ENCODE measurements at regions not wholly inside any gene's neighbourhood (a gene's known extent, or its start where the extent isn't known, plus 50 kb on each side); places are given as distances from the start of the nearest gene placed in this dataset.
"Not testable (repeated sequence)": the region's sequence is repeated elsewhere in the genome, so short reads cannot be mapped to it uniquely, and the experiment has no call there.

DNA sequence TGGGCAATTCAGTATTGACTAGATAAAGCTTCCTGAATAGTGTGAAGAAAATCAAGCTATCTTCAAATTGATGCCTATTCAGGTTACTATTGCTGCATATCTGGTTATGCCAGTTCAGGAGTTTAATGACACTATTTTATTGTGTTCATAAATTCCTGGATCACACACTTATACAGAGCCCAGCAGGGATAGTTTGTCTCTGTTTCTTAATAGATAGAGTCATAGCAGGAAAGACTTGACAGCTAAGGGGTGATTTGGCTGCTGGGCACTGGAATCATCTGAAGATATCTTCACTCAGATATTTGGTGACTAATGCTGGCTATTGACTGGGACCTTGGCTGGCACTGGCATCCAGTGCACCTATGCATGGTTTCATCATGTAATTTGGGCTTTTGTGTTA is 187.8 kb downstream of the PYDC2 start:
- DNase-seq: no peak

DNA sequence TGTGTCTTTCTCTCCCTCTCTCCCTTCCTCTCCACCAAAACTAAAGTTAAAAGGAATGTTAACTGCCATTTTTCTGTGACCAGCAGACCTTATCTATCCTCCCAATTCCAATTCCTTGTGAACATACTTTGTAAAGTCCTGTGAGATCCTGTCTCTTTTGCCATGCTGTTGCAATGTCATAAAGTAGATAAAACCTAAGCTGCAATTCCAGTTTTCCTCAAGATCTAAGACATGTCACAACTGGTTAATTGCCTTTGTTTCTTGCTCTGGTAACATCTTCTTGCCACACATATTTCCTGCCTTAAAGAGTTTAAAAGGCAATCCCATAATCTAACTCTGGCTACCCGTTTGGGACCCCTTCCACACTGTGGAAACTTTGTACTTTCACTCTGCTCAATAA is 188.7 kb downstream of the PYDC2 start:
- no peak for DNase-seq

DNA sequence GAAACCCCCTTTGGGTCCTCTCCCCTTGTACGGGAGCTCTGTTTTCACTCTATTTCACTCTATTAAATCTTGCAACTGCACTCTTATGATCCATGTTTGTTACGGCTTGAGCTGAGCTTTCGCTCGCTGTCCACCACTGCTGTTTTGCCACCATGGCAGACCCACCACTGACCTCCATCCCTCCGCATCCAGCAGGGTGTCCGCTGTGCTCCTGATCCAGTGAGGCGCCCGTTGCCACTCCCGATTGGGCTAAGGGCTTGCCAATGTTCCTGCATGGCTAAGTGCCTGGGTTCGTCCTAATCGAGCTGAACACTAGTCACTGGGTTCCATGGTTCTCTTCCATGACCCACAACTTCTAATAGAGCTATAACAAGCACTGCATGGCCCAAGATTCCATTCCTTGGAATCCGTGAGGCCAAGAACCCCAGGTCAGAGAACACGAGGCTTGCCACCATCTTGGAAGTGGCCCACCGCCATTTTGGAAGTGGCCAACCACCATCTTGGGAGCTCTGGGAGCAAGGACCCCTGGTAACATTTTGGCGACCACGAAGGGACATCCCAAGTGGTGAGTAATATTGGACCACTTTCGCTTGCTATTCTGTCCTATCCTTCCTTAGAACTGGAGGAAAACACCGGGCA is 197.9 kb downstream of the PYDC2 start:
- not testable (repeated sequence) for DNase-seq

DNA sequence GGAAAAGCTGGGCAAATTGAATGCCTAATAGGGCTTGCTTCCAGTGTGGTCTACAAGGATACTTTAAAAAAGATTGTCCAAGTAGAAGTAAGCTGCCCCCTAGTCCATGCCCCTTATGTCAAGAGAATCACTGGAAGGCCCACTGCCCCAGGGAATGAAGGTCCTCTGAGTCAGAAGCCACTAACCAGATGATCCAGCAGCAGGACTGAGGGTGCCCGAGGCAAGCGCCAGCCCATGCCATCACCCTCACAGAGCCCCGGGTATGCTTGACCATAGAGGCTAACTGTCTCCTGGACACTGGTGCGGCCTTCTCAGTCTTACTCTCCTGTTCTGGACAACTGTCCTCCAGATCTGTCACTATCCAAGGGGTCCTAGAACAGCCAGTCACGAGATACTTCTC is 201.2 kb downstream of the PYDC2 start:
- DNase-seq: not testable (repeated sequence)

DNA sequence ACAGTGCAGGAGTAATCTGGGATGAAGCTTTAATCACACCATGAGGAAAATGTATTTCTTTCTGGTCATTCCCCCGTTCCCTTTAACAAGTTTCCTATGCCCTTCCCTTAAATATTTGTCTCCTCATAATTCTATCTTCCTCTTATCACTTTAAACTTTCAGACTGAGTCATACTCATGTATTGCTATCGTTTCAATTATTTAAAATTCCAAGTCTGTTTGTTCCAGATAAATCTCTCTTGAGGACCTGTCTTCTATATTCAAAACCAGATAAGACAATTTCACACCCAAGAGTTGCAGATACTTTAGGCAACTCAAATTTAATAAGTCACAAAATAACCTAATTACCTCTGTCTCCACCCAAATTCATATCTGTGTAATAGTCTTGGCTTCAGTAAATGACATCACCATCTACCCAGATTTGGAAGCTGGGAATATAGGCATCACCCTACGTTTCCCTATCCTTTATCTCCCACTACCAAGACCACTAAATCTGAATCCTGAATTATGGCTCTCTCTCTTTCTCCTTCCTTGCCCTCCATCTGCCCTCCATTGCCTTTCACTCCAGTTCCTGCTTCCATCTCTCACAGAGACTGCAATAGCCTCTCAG is 220.1 kb downstream of the PYDC2 start:
- DNase-seq: no peak

DNA sequence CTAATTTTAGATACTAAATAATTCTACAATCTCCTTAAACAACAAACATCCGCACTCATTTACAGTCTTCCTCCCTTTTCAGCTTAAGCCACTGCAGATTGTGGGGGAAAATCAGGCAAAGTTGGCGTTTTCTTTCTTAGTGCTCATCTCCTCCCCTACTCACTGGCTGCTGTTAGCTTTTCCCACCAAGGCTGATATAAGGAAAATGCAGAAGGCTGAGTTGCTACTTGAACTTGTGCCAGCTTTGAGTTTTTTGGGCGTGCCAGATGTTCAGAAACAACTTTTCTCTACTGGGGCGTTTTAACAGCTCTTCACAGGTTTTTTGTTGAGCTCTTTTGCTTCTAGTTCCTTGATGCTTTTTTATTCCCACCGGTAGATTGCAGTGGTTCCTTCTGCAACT is 222.0 kb downstream of the PYDC2 start:
- no peak for DNase-seq

DNA sequence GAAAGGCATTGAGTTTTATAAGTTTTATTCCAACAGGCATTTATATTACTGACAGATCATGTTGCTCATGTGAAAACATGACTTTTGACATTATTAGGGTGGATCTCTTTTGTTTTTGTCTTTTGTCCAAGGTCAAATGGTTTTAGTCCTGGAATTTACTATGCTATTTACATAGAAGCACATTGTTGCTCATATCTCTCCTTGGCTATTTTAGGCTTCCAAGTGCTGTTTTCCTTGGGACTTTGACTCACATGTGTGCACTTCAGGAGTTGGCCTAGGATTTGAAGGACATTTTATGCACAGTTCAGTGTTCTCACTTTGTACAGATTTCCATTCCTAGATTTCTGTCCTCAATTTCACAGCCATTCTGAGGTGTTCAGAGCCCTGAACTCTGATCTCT is 225.7 kb downstream of the PYDC2 start:
- DNase-seq: no peak

DNA sequence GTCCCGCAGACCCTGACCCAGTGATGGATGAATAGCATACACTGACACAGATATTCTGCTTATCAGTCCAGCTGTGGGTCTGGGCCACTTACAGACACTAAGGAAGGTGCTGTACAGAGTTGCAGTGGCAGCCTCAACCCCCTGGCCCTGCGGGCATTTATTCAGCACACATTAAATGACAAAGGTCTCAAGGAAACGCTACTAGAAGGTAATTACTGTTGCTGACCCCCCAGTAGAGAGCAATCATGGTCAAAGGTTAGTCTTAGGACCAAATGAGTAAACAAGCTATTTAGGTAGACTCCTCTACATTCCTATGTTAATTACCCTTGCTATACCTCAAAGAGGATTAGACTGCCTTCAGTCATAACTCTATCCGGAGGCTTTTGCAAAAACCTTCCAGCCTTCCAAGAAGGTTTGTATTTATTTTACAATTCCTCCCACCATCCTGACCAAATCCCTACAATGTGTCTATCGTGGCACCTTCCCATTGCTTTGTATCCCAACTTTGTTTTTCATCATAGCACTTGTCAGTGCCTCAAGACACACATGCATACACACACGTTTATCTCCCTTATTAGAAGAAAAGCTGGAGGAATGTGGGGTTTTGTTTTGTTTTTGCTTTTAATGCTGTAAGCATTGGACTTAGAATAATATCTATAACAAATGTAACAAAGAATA is 227.9 kb downstream of the PYDC2 start:
- DNase-seq: no peak

DNA sequence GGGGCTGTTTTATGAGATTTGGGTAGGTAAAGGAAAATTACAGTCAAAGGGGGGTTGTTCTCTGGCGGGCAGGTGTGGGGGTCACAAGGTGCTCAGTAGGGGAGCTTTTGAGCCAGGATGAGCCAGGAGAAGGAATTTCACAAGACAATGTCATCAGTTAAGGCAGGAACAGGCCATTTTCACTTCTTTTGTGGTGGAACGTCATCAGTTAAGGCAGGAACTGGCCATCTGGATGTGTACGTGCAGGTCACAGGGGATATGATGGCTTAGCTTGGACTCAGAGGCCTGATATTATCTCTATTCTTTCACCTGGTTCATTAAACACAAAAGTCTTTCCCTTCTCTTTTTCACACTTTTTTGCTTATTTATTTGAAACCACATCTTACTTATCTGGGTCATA is 230.2 kb downstream of the PYDC2 start:
- DNase-seq: not testable (repeated sequence)

DNA sequence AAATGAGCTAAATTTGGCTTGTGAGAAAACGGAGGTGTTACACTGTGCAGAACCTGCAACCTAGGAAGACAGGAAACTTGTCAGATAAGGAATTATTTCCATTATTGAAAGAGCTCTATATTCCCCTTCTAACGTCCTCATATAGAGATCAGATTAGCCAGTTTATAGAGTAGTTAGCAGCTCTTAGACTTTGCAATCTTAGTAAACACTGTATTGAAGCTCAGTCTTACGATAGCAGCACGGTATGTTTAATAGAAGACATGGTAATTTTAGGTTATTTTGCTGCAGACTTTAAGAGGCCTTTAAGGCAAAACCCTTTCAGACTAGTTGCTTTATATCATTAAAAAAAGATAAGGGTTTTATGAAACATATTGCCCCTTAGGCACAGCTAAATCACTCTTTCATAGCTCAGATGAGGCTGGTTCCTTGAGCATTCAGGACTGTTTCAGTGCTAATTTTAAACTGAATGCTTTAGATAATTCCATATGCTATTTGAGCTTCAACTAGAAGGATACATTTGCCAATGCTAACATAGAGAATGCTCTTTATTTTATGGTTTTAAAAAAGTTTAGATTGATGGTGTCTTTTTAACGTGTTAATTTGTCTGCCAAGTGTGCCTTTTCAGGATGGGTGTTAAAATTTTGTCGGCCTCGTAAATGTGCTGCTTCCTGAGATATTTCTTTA is 234.3 kb downstream of the PYDC2 start:
- no peak for DNase-seq

DNA sequence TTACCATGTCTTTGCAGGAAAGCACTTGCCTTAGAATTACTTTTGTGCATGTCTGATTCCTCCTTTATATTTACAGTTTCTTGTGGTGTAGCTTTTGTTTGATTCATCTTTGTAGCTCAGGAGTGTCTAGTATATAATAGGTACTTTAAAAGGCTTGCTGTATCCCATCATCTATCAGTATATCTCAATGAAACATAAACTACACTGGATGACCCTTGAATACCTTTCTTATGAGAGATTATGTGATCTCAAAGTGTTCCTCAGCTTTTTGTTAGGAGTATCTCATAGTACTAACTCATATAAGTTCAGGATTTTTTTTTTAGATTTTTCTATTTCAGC is 234.8 kb downstream of the PYDC2 start:
- no peak for DNase-seq

DNA sequence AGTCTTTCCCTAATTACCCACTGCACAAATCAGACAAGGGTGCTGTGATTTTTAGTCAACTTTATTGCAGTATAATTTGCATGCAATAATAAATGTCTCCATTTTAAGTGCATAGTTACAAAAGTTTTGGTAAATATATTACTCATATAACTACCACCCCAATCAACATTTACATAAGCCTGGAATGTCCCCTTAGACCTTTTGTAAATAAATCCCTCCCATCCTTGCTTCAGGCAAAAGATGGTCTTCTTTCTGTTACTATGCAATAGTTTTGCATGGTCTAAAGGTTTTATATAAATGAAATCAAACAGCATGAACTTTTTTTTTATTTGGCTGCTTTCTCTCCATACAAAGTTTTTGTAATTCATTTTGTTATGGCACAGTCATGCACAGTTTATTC is 235.4 kb downstream of the PYDC2 start:
- DNase-seq: no peak

DNA sequence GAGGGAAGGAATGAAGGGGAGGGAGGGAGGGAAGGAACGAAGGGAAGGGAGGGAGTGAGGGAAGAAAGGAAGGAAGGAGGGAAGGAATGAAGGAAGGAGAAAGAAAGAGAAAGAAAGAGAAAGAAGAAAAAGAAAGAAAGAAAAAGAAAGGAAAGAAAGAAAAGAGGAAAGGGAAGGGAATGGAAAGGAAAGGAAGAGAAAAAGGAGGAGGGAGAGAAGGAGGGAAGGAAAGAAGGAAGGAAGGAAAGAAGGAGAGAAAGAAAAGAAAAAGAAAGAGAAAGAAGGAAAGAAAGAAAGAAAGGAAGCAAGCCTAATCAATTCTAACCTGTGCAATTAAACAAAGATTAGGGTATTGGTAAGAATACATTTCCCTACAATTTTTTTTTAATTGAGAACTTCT is 238.6 kb downstream of the PYDC2 start:
- DNase-seq: no peak

DNA sequence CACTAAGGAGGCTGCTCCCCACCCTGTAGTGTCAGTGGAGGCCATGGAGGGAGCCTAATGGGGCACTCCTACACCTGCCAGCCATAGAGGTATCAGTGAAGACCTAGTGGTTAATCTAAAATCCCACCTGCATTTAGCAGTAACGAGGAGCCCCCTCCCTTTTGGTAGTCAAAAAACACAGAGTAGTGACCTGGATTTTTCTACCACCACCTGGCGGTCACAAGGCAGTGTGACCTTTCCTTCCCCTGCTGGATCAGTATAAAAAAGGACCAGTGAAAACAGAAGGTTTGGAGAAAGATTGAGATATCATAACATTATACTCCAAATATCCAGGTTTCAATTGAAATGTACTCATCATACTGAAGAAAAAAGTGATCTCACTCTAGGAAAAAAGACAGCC is 241.2 kb downstream of the PYDC2 start:
- DNase-seq: no peak

DNA sequence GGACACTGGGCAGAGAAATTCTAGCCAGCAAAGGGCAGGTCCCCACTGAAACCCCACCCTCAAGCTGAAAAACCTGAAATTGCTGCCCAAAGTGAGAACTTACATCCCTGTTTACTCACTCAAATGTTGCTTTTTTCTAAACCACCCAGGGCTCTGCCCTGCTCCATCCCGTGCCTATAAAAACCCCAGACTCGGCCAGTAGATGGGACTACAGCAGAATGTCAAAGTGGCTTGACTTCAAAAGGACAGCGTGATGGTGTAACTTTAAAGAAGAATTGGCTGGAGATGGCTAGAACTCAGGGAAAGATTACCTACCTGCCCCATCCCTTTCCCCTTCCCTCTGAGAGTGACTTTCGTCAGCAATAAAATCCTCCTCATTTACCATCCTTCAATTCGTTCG is 246.9 kb downstream of the PYDC2 start:
- no peak for DNase-seq

DNA sequence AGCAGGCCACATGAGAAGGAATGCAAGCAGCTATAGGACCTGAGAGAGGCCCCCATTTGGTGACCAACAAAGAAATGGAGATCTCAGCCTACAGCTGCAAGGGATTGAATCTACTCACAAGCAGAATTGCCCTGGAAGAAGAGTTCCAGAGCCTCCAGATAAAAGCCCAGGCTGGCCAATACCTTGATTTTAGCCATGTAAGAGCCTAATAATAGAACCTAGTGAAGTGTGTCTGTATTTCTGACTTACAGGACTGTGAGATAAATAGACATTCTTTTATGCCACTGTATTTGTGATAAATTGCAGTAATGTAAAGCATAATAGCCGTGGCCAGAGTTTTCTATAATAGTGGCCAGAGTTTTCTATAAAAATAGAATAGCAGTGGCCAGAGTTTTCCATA is 254.6 kb downstream of the PYDC2 start:
- DNase-seq: no peak

DNA sequence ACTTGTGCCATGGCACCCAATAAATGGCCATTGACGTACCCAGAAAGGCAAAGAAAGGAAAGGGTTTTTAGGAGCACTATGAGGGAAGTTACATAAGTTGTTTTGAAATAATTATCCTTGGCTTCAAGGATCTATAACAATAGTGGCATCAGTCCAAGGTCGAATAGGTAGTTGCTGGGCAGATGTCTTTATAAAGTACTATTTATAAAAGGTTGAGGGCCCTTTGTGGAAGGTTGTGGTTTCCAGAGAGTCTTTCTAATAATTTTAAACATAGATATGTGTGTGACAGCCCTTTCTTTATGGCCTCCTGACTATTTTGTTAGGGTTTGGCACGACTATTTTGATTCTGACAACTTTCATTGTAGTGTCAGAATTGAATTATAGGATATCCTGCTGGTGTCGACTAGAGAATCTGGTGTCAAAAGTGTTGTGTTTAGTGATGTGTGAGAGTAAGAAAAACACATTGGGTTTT is 260.5 kb downstream of the PYDC2 start:
- DNase-seq: no peak

DNA sequence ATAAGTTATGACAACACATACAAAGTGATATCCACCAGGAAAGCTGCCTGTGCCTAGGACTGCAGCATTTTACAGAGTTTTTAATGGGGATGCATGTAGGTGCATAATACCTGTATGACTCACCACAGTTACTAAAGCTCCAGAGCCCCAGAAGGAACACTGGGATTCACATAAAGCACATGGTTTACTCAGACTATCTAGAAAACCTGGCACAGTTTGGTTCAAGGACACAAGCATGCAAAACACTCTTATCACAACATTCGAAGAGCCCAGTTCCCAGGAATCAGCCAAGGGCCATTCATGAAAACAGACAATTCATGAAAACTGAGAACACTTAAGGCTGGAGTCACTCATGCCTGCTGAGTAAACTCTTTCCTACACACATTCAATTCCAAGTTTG is 261.0 kb downstream of the PYDC2 start:
- no peak for DNase-seq

DNA sequence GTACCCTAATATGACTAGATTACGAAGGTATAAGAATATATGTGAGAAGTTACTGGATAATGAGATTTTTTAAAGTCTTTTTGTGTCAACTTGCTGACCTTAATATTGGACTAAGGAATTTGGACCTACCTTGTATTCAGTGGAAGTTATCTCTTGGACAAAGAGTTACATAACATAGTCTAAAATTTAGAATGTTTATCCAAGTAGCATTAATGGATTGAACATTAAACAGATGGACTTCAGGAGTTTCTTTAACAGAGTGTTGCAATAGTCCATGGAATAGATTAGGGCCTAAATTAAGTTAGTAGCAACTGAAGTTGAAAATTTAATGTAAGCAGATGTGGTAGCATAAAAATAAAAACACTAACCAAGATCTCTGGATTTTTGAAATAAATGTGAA is 266.4 kb downstream of the PYDC2 start:
- no peak for DNase-seq

DNA sequence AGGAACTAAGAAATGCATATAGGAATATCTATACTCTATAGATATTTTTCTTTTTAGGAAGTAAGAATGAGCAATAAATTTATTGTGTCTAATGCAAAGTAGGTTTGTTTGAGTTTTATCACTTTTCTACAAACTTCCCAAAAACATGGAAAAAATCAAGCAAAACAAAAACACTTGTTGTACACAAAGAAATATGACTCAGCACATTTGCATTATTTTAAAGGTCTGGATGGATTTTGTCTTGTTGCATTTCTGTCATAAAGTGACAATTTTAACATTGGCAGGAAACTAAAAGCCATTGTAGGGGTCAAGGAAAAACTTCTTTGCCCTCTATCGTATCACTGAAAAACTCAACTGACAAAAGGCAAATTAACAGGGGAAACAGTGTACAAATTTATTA is 267.2 kb downstream of the PYDC2 start:
- DNase-seq: no peak

DNA sequence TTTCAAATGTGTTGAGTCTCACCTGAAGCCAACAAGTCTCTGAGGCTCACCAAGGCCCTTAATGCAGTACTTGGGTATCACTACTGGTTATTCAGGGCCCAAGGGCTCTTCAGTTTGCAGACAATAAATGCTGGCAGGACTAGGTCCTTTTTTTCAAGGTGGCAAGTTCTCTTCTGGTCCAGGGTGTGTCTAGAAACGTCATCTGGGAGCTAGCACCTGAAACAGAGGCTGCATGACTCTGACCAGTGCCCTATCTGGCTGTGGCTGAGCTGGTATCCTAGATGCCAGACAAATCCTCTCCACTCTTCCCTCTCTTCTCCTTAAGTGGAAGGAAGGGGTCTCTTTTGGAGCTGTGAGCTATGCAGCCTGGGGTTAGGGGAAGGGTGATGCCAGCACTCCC is 276.8 kb downstream of the PYDC2 start:
- DNase-seq: no peak

DNA sequence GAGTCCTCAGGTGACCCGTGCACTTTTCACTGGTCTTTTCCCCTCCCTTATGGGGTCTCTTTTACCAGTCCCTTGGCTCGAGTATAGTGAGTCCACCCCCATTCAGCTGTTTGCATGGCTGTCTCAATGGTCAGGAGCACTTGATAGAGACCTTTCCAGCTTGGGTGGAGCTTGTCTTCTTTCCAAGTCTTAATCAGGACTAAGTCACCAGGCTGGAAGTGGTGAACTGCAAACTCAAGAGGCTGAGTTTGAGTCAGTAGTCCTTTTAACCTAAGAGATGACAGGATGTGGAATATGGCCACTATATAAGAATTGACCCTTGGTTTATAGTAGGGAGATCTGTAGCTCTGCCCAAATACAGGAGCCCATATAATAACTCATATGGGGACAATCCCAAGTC is 279.7 kb downstream of the PYDC2 start:
- DNase-seq: no peak

DNA sequence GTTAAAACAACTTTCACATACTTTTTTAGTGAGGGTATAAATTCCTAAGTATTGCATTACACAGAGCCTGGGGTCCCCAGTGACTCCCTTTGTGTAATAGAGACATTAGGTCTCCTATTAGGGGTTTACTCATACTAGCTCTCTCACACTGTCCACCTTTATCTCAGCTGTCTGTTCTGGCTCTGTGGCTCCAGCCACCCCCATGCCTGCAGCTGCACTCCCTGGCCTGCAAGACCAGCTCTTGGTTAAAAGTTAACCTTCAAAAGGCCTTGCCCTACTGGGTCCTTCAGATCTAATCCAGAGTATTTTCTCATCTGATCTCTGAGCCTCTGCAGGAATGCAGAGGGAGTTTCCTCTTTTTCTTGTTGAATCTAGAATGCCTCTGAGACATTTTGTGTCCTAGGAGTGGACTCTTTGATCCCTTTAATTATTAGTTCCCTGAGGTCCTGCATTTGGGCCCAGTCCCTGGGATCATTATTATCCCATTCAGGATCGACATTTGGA is 280.9 kb downstream of the PYDC2 start:
- not testable (repeated sequence) for DNase-seq

DNA sequence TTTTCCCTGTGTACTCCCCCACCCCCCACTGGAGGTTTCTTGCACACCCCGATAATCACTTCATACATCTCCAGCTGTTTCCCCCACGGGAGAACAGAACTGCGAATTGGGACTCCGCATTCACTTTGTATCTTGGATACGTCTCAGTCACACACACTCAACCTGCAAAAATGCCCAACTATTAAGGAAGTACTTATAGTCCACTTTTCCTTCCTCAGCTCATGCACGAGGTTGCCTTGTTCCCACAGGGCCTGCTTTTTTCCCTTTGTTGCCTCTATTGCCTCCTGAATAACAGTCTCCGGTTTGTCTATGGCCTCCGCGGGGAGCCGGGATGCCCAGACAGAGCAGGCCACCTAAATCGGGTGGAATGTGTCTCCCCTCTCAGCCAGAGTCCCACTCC is 282.3 kb downstream of the PYDC2 start:
- no peak for DNase-seq

All from hematopoietic multipotent progenitor cell treated with erythropoietin and hydrocortisone succinate and interleukin-3 and kit ligand, for 4 days (in vitro differentiated cells).